DND-41 (cell line): ENCODE measurements at regions not wholly inside any gene's neighbourhood (a gene's known extent, or its start where the extent isn't known, plus 50 kb on each side); places are given as distances from the start of the nearest gene placed in this dataset.
"Not testable (repeated sequence)": the region's sequence is repeated elsewhere in the genome, so short reads cannot be mapped to it uniquely, and the experiment has no call there.

Experiments
- ATAC-seq: fragments of 200-7000 bp; cut with Tn5 transposase; 3 replicates; pipeline ENCODE4 v1.9.1; 2021; ENCODE audit warnings: low read depth; ENCODE audit not compliant: insufficient read depth
- DNase-seq: peaks from one replicate; pipeline ENCODE4 v3.0.0-alpha.2; 2020
- H2AFZ ChIP-seq: 2 replicates; pipeline ENCODE4 v1.6.0; 2012; ENCODE audit warnings: low read depth, low read length
- H3K27ac ChIP-seq: 2 replicates; pipeline ENCODE4 v1.5.1; 2012; ENCODE audit warnings: low read length, inconsistent platforms
- H3K27me3 ChIP-seq: fragments of 200-600 bp; sonication (generic); 2 replicates; pipeline ENCODE4 v1.6.0; 2012; ENCODE audit warnings: low read length, mild to moderate bottlenecking, inconsistent platforms; ENCODE audit not compliant: insufficient read depth, poor library complexity
- H3K36me3 ChIP-seq: 2 replicates; pipeline ENCODE4 v1.5.1; 2012; ENCODE audit warnings: low read length, inconsistent platforms; ENCODE audit not compliant: insufficient read depth
- H3K4me1 ChIP-seq: 2 replicates; pipeline ENCODE4 v1.5.1; 2012; ENCODE audit warnings: mild to moderate bottlenecking, low read length; ENCODE audit not compliant: insufficient read depth
- H3K4me2 ChIP-seq: 2 replicates; pipeline ENCODE4 v1.6.0; 2012; ENCODE audit warnings: mild to moderate bottlenecking, moderate library complexity, low read length, inconsistent platforms; ENCODE audit not compliant: insufficient read depth
- H3K4me3 ChIP-seq, 2 experiments: fragments of 200-600 bp in 1 of 2; shearing (Covaris generic) in 1 of 2; 2 replicates each; pipeline ENCODE4 v1.5.1; 2012 to 2016; ENCODE audit warnings: inconsistent platforms in 2 of 2, low read length in 2 of 2, mild to moderate bottlenecking in 2 of 2, low read depth in 1 of 2, moderate library complexity in 1 of 2
- H3K79me2 ChIP-seq: 2 replicates; pipeline ENCODE4 v1.6.0; 2012; ENCODE audit warnings: low read length, inconsistent platforms; ENCODE audit not compliant: insufficient read depth
- H3K9ac ChIP-seq: 2 replicates; pipeline ENCODE4 v1.6.0; 2012; ENCODE audit warnings: low read depth, mild to moderate bottlenecking, inconsistent platforms, low read length, moderate library complexity
- H3K9me3 ChIP-seq: 2 replicates; pipeline ENCODE4 v1.5.1; 2012; ENCODE audit warnings: low read length, moderate library complexity, mild to moderate bottlenecking, inconsistent platforms; ENCODE audit not compliant: insufficient read depth, severe bottlenecking
- H4K20me1 ChIP-seq: 2 replicates; pipeline ENCODE4 v1.6.0; 2012; ENCODE audit warnings: low read length; ENCODE audit not compliant: insufficient read depth
- CTCF ChIP-seq: IDR thresholded peaks from 2 replicates; pipeline ENCODE4 v1.5.1; 2012; ENCODE audit warnings: borderline replicate concordance, low read length, moderate library complexity, mild to moderate bottlenecking; ENCODE audit not compliant: poor library complexity, severe bottlenecking; ENCODE audit errors: extremely low read depth
- EZH2 ChIP-seq: IDR thresholded peaks from 3 replicates; pipeline ENCODE4 v1.6.1; 2012; ENCODE audit warnings: borderline replicate concordance, low read depth, mild to moderate bottlenecking, moderate library complexity, low read length, inconsistent platforms; ENCODE audit not compliant: severe bottlenecking

DNA sequence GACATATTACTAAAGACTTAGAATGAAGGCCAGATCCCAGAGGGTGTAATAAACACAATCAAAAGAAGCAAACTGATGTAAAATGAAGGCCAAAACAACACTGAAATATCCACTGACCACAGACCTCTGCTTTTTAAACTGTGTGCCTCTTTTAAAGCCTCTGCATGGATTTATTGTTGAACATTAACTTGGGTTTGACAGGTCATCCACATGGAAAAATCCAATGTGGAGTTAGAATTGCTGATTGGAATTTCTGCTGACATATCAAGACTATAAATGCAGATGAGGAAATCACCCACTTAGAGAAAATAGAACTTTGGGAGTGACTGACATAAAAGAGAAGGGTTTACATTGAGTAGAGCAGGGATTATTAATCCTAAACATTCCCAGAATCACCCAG, 853.9 kb upstream of the RAG2 start:
- no peak overlapping the region for H3K4me3 ChIP-seq
- TF ChIP-seq EZH2, result no peak
- TF ChIP-seq CTCF, result no peak
- no peaks in the 10 kb centered on the region for H3K36me3 ChIP-seq
- no peaks in the 10 kb centered on the region for H3K27me3 ChIP-seq
- H3K9me3 ChIP-seq, result no peaks in the 10 kb centered on the region
- H3K27ac ChIP-seq, result no peak overlapping the region
- H3K4me1 ChIP-seq, result no peaks in the 10 kb centered on the region
- no peak overlapping the region for H2AFZ ChIP-seq
- no peak overlapping the region for H3K4me2 ChIP-seq
- no peak for DNase-seq
- ATAC-seq, result no peak
- no peaks in the 10 kb centered on the region for H3K79me2 ChIP-seq
- H4K20me1 ChIP-seq, result no peaks in the 10 kb centered on the region
- H3K9ac ChIP-seq, result no peak overlapping the region

DNA sequence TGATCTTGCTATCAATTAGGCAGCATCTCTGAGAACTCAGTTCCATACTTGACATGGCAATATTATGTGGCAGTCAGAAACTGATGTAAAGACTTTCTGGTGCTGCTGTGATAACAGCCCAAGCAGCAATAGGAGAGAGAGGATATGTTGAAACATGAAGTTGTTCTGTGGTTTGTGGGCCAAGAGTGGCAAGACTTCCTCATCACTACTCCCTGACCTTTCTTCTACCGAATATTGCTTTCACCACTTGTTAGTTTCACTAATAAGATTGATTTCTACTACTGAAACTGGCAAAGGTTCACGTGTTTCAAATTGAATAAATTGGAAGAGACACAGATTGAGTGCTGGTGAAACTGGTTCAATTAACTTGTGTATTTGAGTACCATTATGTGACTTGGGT, 852.6 kb upstream of the RAG2 start:
- Histone ChIP-seq H3K9me3 (no peaks in the 10 kb centered on the region), H2AFZ (no peak overlapping the region), H3K9ac (no peak overlapping the region), H3K27me3 (no peaks in the 10 kb centered on the region), H3K4me3 (no peak overlapping the region), H4K20me1 (no peaks in the 10 kb centered on the region), H3K79me2 (no peaks in the 10 kb centered on the region), H3K4me2 (no peak overlapping the region), H3K27ac (no peak overlapping the region), H3K36me3 (no peaks in the 10 kb centered on the region), H3K4me1 (no peaks in the 10 kb centered on the region)
- DNase-seq (no peak), ATAC-seq (no peak)
- TF ChIP-seq EZH2, result no peak
- no peak for TF ChIP-seq CTCF

DNA sequence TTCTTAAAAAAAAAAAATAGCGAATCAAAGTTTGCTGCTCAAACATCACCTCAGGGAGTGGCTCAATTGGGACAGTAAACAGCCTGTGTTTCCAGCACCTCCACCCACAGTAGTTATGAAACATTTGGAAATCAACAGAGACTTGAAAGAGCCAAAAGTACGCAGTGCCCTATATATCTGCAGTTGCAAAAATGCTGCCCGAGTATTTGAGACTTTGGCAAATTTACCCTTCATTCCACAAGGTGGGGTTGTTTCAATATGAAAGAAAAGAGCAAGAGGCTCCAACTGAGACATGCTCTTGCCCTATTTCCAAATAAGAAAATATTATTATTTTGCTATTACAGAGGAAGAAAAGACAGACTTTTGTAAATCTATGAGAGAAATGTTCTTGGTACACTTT, 851.1 kb upstream of the RAG2 start:
- Histone ChIP-seq H4K20me1 (no peaks in the 10 kb centered on the region), H3K36me3 (no peaks in the 10 kb centered on the region), H3K79me2 (no peaks in the 10 kb centered on the region), H3K27ac (no peak overlapping the region), H3K9ac (no peak overlapping the region), H3K4me2 (no peak overlapping the region), H3K4me3 (no peak overlapping the region), H3K4me1 (no peaks in the 10 kb centered on the region), H3K27me3 (no peaks in the 10 kb centered on the region), H3K9me3 (no peaks in the 10 kb centered on the region), H2AFZ (no peak overlapping the region)
- ATAC-seq (no peak), DNase-seq (no peak)
- TF ChIP-seq EZH2 (no peak), CTCF (peak; percentile 49)

DNA sequence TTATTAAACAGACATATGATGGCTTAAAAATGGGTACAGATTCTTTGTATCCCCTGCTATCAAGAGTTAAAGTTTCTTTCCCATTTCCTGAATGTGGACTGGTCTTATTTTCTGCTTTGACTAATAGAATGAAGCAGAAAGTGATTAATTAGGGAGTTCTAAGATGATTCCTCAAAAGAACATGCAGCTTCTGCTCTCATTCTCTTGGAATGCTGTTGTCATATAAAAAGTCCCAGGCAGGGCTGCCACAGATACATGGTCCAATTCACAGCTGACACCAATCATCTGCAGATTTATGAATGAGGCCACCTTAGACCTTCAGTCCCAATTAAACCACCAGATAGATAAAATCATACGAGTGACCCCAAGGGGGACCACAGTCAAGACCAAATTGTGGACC, 844.5 kb upstream of the RAG2 start:
- Histone ChIP-seq H3K9ac (no peak overlapping the region), H3K4me1 (no peaks in the 10 kb centered on the region), H3K4me2 (no peak overlapping the region), H3K79me2 (no peaks in the 10 kb centered on the region), H2AFZ (no peak overlapping the region), H3K36me3 (no peaks in the 10 kb centered on the region), H3K27me3 (no peaks in the 10 kb centered on the region), H3K27ac (no peak overlapping the region), H4K20me1 (no peaks in the 10 kb centered on the region), H3K9me3 (no peaks in the 10 kb centered on the region), H3K4me3 (no peak overlapping the region)
- DNase-seq (no peak), ATAC-seq (no peak)
- TF ChIP-seq CTCF, result no peak

DNA sequence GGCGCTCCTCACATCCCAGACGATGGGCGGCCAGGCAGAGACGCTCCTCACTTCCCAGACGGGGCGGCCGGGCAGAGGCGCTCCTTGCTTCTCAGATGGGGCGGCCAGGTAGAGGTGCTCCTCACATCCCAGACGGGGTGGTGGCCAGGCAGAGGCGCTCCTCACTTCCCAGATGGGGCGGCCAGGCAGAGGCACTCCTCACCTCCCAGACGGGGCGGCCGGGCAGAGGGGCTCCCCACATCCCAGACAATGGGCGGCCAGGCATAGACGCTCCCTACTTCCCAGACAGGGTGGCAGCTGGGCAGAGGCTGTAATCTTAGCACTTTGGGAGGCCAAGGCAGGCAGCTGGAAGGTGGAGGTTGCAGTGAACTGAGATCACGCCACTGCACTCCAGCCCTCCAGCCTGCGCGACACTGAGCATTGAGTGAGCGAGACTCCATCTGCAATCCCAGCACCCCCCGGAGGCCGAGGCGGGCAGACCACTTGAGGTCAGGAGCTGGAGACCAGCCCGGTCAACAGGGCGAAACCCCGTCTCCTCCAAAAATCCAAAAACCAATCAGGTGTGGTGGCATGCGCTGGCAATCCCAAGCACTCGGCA, 833.7 kb upstream of the RAG2 start:
- H3K9me3 ChIP-seq, H3K27me3 ChIP-seq, H3K4me1 ChIP-seq, H3K79me2 ChIP-seq, H3K9ac ChIP-seq, H3K4me3 ChIP-seq, H3K36me3 ChIP-seq, H3K4me2 ChIP-seq, DNase-seq, H2AFZ ChIP-seq, ATAC-seq, H4K20me1 ChIP-seq, H3K27ac ChIP-seq: not testable (repeated sequence)
